ENCODE measurements at regions not wholly inside any gene's neighbourhood (a gene's known extent, or its start where the extent isn't known, plus 50 kb on each side); places are given as distances from the start of the nearest gene placed in this dataset.

DNA sequence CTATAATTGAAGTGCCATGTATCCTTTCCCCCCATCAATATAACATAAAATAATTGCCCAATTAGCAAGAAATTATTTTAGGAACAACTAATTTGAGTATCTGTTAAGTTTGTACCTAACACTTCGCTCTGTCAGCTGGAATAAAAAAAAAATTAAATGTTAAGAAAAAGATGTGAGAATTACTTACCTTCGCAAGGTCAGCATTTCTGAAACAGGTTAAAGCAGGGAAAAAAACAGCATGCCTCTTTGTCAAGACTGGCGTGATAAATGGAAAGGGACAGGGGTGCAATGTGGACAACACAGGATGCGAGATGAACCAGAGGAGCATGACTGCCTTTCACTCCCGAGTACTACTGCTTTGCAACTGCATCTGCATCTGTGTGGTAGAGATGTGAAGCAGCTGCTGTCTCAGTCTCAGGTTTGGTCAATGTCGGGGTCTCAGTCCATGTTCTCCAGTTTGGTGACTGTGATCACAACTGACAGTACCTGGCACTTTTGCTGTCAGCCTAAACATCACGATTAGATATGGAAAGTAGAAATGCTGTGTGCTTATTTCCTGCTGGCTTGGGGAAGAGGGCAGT, 565.4 kb upstream of the LRRTM1 start:
- DNase-seq (no peak), ATAC-seq (ENCODE audit: low FRiP score in 2 of 2) (no peak)
- no peaks in the 10 kb centered on the region for H3K4me1 ChIP-seq
- 63 to 75% methylated on average over 7 of the region's 7 CpGs for WGBS, 2 donors
- H3K27ac ChIP-seq, result no peak overlapping the region
- no peaks in the 10 kb centered on the region for H3K9me3 ChIP-seq
- TF ChIP-seq EP300 (IDR thresholded peaks at IDR 0.05) (no peak), POLR2AphosphoS5 (IDR thresholded peaks at IDR 0.05) (no peak), POLR2A (IDR thresholded peaks at IDR 0.05) (no peak)
- TF ChIP-seq, protein P1, sequence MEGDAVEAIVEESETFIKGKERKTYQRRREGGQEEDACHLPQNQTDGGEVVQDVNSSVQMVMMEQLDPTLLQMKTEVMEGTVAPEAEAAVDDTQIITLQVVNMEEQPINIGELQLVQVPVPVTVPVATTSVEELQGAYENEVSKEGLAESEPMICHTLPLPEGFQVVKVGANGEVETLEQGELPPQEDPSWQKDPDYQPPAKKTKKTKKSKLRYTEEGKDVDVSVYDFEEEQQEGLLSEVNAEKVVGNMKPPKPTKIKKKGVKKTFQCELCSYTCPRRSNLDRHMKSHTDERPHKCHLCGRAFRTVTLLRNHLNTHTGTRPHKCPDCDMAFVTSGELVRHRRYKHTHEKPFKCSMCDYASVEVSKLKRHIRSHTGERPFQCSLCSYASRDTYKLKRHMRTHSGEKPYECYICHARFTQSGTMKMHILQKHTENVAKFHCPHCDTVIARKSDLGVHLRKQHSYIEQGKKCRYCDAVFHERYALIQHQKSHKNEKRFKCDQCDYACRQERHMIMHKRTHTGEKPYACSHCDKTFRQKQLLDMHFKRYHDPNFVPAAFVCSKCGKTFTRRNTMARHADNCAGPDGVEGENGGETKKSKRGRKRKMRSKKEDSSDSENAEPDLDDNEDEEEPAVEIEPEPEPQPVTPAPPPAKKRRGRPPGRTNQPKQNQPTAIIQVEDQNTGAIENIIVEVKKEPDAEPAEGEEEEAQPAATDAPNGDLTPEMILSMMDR (IDR thresholded peaks at IDR 0.05), result no peak
- H3K4me3 ChIP-seq, result no peak overlapping the region
- no peaks in the 10 kb centered on the region for H3K27me3 ChIP-seq
- H3K36me3 ChIP-seq, result no peaks in the 10 kb centered on the region

DNA sequence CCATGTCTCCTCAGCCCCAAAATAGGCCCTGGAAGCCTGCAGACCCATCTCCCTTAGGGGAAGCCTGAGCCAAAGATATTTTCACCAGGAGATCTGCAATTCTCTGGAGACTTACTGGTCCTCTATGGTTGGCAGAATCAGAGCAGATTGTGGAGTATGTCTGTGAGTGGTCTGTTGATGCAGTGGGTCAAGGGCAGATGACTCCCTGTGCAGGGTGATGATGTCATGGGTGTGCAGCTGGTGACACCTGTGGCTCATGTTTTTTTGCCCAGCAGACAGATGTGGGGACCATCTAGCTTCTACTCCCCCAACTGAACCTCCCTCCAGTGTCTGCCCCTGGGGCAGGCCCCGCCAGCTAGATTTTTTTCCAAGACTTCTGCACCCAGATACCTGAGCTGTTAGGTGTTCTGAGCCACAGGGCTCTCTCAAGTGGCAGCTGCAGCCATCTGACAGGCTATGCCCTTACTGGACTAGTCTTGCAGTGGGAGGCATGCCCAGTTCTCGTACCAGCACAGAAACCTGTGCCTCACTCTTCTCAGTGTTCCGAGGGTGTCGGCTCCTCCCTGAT, 558.7 kb upstream of the LRRTM1 start:
- H3K4me1 ChIP-seq, result no peaks in the 10 kb centered on the region
- ATAC-seq (ENCODE audit: low FRiP score in 2 of 2) (peak in 1 of 2 donors; percentile 55), DNase-seq (no peak)
- H3K27ac ChIP-seq, result no peak overlapping the region
- H3K36me3 ChIP-seq, result no peaks in the 10 kb centered on the region
- no peak overlapping the region for H3K4me3 ChIP-seq
- 87 to 100% methylated on average over 4 of the region's 4 CpGs for WGBS, 2 donors
- H3K27me3 ChIP-seq, result no peaks in the 10 kb centered on the region
- TF ChIP-seq, protein P1 (IDR thresholded peaks at IDR 0.05), result no peak
- no peaks in the 10 kb centered on the region for H3K9me3 ChIP-seq

DNA sequence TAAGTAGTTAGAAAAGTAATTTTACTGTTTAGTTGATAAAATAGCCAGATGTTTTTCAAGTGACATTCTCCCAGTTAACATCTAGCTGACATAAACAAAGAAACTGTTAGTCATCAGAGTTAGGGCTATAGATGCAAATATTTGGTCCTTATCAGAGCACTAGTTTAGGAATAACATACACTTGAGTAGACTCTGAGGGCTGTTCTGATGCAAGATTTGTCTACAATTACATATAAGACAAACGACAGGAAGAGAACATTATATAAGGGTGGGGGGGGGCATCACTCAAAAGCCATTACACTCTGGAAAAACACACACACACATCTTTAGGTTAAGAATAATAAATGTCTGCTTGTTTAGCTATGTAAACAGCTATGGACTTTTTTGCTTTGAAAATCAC, 554.4 kb upstream of the LRRTM1 start:
- no peaks in the 10 kb centered on the region for H3K9me3 ChIP-seq
- DNase-seq (no peak), ATAC-seq (ENCODE audit: low FRiP score in 2 of 2) (no peak)
- no peak overlapping the region for H3K4me3 ChIP-seq
- H3K36me3 ChIP-seq, result no peaks in the 10 kb centered on the region
- H3K27me3 ChIP-seq, result no peaks in the 10 kb centered on the region
- H3K4me1 ChIP-seq, result no peaks in the 10 kb centered on the region
- WGBS, 2 donors, result 3 to 4% methylated on average over 1 of the region's 1 CpG
- H3K27ac ChIP-seq, result no peak overlapping the region
- TF ChIP-seq EP300 (IDR thresholded peaks at IDR 0.05), result no peak
- no peak for TF ChIP-seq POLR2AphosphoS5 (IDR thresholded peaks at IDR 0.05)
- TF ChIP-seq POLR2A (IDR thresholded peaks at IDR 0.05), result no peak
- TF ChIP-seq, protein P1 (IDR thresholded peaks at IDR 0.05), result no peak

DNA sequence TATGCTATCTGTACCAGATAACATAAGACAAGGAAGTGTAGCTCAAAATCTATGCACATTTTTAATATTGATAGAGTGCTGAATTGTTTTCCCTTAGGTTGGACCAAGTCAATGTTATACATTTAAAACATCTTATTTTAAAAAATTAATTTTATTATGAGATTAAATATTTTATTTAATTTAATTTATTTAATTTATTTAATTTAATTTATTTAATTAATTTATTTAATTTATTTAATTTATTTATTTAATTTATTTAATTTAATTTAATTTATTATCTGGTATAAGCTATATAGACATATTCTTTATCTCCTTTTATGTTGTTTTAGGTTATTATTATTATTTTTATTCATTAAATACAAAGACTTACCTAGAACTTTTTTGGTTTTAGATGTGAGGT, 551.7 kb upstream of the LRRTM1 start:
- H3K27ac ChIP-seq, result no peak overlapping the region
- no peak overlapping the region for H3K4me3 ChIP-seq
- H3K27me3 ChIP-seq, result no peaks in the 10 kb centered on the region
- DNase-seq, result no peak
- H3K9me3 ChIP-seq, result no peaks in the 10 kb centered on the region
- no peaks in the 10 kb centered on the region for H3K36me3 ChIP-seq
- TF ChIP-seq POLR2AphosphoS5 (IDR thresholded peaks at IDR 0.05) (no peak), POLR2A (IDR thresholded peaks at IDR 0.05) (no peak), EP300 (IDR thresholded peaks at IDR 0.05) (no peak)
- TF ChIP-seq, protein P1 (IDR thresholded peaks at IDR 0.05), result no peak
- ATAC-seq (ENCODE audit: low FRiP score in 2 of 2), result no peak
- no peaks in the 10 kb centered on the region for H3K4me1 ChIP-seq

DNA sequence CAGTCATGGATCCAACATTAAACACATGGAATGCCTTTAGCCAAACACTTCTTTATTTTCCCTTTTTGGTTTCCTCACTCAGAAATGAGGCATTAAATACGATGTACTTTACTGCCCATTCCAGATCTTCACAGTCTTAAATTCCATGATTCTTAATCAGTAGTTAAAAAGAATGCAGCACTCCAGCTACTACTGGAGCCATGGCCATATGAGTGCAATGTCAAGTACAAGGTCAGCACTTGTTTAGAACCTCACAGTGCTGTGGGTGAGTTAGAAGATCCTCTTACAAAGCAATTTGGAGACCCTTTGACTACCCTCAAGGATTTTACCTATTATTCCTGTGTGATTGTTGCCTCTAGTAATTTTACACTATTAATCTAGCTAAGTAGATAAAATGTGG, 550.3 kb upstream of the LRRTM1 start:
- DNase-seq (no peak), ATAC-seq (ENCODE audit: low FRiP score in 2 of 2) (no peak)
- H3K27me3 ChIP-seq, result no peaks in the 10 kb centered on the region
- TF ChIP-seq, protein P1 (IDR thresholded peaks at IDR 0.05), result no peak
- TF ChIP-seq POLR2AphosphoS5 (IDR thresholded peaks at IDR 0.05) (no peak), POLR2A (IDR thresholded peaks at IDR 0.05) (no peak), EP300 (IDR thresholded peaks at IDR 0.05) (no peak)
- WGBS, 2 donors, result 35 to 58% methylated on average over 1 of the region's 1 CpG
- H3K4me1 ChIP-seq, result no peaks in the 10 kb centered on the region
- H3K36me3 ChIP-seq, result no peaks in the 10 kb centered on the region
- H3K27ac ChIP-seq, result no peak overlapping the region
- no peak overlapping the region for H3K4me3 ChIP-seq
- no peaks in the 10 kb centered on the region for H3K9me3 ChIP-seq

All from upper lobe of left lung (tissue), 6 donors.